ENCODE measurements at regions not wholly inside any gene's neighbourhood (a gene's known extent, or its start where the extent isn't known, plus 50 kb on each side); places are given as distances from the start of the nearest gene placed in this dataset.

GRCh38 chr13:47858042-47859025, 142.7 kb downstream of the SUCLA2 start:
- no peaks in the 10 kb centered on the region for H3K36me3 ChIP-seq (ENCODE audit: control insufficient read depth in 2 of 2, insufficient read depth in 2 of 2, low read length in 1 of 2)
- no peaks in the 10 kb centered on the region for H3K9me3 ChIP-seq (ENCODE audit: control insufficient read depth in 2 of 2, insufficient read depth in 1 of 2, low read depth in 1 of 2, low read length in 1 of 2)
- H3K4me1 ChIP-seq (ENCODE audit: control insufficient read depth in 2 of 2, insufficient read depth in 2 of 2, low read length in 1 of 2), result no peaks in the 10 kb centered on the region
- no peaks in the 10 kb centered on the region for H3K27me3 ChIP-seq (ENCODE audit: control insufficient read depth in 1 of 2, insufficient read depth in 2 of 2, low read length in 2 of 2)
- H3K27ac ChIP-seq (ENCODE audit: low read depth in 2 of 2, low read length in 1 of 2), result no peak overlapping the region
- no peak overlapping the region for H3K4me3 ChIP-seq (ENCODE audit: low read depth in 1 of 2, low read length in 2 of 2)
- WGBS, 2 donors, result 76 to 78% methylated on average over 9 of the region's 9 CpGs

- no peak overlapping the region for H3K4me3 ChIP-seq (ENCODE audit: low read depth in 1 of 2, low read length in 2 of 2)
- H3K36me3 ChIP-seq (ENCODE audit: control insufficient read depth in 2 of 2, insufficient read depth in 2 of 2, low read length in 1 of 2), result no peaks in the 10 kb centered on the region
- no peak overlapping the region for H3K27ac ChIP-seq (ENCODE audit: low read depth in 2 of 2, low read length in 1 of 2)
- H3K27me3 ChIP-seq (ENCODE audit: control insufficient read depth in 1 of 2, insufficient read depth in 2 of 2, low read length in 2 of 2), result peaks cover 0 to 2% of the 10 kb centered on the region in 2 donors
- no peaks in the 10 kb centered on the region for H3K9me3 ChIP-seq (ENCODE audit: control insufficient read depth in 2 of 2, insufficient read depth in 1 of 2, low read depth in 1 of 2, low read length in 1 of 2)
- WGBS, 2 donors, result 78 to 94% methylated on average over 1 of the region's 1 CpG
- no peaks in the 10 kb centered on the region for H3K4me1 ChIP-seq (ENCODE audit: control insufficient read depth in 2 of 2, insufficient read depth in 2 of 2, low read length in 1 of 2)
Measured at GRCh38 chr13:47853236-47853635, 147.8 kb downstream of the SUCLA2 start.

- no peaks in the 10 kb centered on the region for H3K4me1 ChIP-seq (ENCODE audit: control insufficient read depth in 2 of 2, insufficient read depth in 2 of 2, low read length in 1 of 2)
- WGBS, 2 donors, result 74 to 77% methylated on average over 4 of the region's 4 CpGs
- H3K27ac ChIP-seq (ENCODE audit: low read depth in 2 of 2, low read length in 1 of 2), result no peak overlapping the region
- no peaks in the 10 kb centered on the region for H3K9me3 ChIP-seq (ENCODE audit: control insufficient read depth in 2 of 2, insufficient read depth in 1 of 2, low read depth in 1 of 2, low read length in 1 of 2)
- no peak overlapping the region for H3K4me3 ChIP-seq (ENCODE audit: low read depth in 1 of 2, low read length in 2 of 2)
- H3K36me3 ChIP-seq (ENCODE audit: control insufficient read depth in 2 of 2, insufficient read depth in 2 of 2, low read length in 1 of 2), result no peaks in the 10 kb centered on the region
- H3K27me3 ChIP-seq (ENCODE audit: control insufficient read depth in 1 of 2, insufficient read depth in 2 of 2, low read length in 2 of 2), result peaks cover 0 to 2% of the 10 kb centered on the region in 2 donors
Measured at GRCh38 chr13:47846886-47847285, 154.2 kb downstream of the SUCLA2 start.

- WGBS, 2 donors, result 91 to 96% methylated on average over 1 of the region's 1 CpG
- H3K27ac ChIP-seq (ENCODE audit: low read depth in 2 of 2, low read length in 1 of 2), result no peak overlapping the region
Measured at GRCh38 chr13:47845981-47846380, 155.1 kb downstream of the SUCLA2 start.

GRCh38 chr13:47843005-47843404, 158.1 kb downstream of the SUCLA2 start:
- Histone ChIP-seq H3K9me3 (ENCODE audit: control insufficient read depth in 2 of 2, insufficient read depth in 1 of 2, low read depth in 1 of 2, low read length in 1 of 2) (no peaks in the 10 kb centered on the region), H3K27ac (ENCODE audit: low read depth in 2 of 2, low read length in 1 of 2) (no peak overlapping the region), H3K4me3 (ENCODE audit: low read depth in 1 of 2, low read length in 2 of 2) (no peak overlapping the region), H3K36me3 (ENCODE audit: control insufficient read depth in 2 of 2, insufficient read depth in 2 of 2, low read length in 1 of 2) (no peaks in the 10 kb centered on the region), H3K4me1 (ENCODE audit: control insufficient read depth in 2 of 2, insufficient read depth in 2 of 2, low read length in 1 of 2) (no peaks in the 10 kb centered on the region), H3K27me3 (ENCODE audit: control insufficient read depth in 1 of 2, insufficient read depth in 2 of 2, low read length in 2 of 2) (no peaks in the 10 kb centered on the region)
- WGBS, 2 donors, result 78 to 81% methylated on average over 4 of the region's 4 CpGs

More at GRCh38 chr13:47845981-47846380, 155.1 kb downstream of the SUCLA2 start:
- H3K4me3 ChIP-seq (ENCODE audit: low read depth in 1 of 2, low read length in 2 of 2), result no peak overlapping the region
- no peaks in the 10 kb centered on the region for H3K36me3 ChIP-seq (ENCODE audit: control insufficient read depth in 2 of 2, insufficient read depth in 2 of 2, low read length in 1 of 2)
- H3K27me3 ChIP-seq (ENCODE audit: control insufficient read depth in 1 of 2, insufficient read depth in 2 of 2, low read length in 2 of 2), result peaks cover 0 to 2% of the 10 kb centered on the region in 2 donors
- H3K9me3 ChIP-seq (ENCODE audit: control insufficient read depth in 2 of 2, insufficient read depth in 1 of 2, low read depth in 1 of 2, low read length in 1 of 2), result no peaks in the 10 kb centered on the region
- H3K4me1 ChIP-seq (ENCODE audit: control insufficient read depth in 2 of 2, insufficient read depth in 2 of 2, low read length in 1 of 2), result no peaks in the 10 kb centered on the region

GRCh38 chr13:47841151-47841550, 159.9 kb downstream of the SUCLA2 start:
- Histone ChIP-seq H3K36me3 (ENCODE audit: control insufficient read depth in 2 of 2, insufficient read depth in 2 of 2, low read length in 1 of 2) (no peaks in the 10 kb centered on the region), H3K4me3 (ENCODE audit: low read depth in 1 of 2, low read length in 2 of 2) (no peak overlapping the region), H3K27ac (ENCODE audit: low read depth in 2 of 2, low read length in 1 of 2) (no peak overlapping the region), H3K9me3 (ENCODE audit: control insufficient read depth in 2 of 2, insufficient read depth in 1 of 2, low read depth in 1 of 2, low read length in 1 of 2) (no peaks in the 10 kb centered on the region), H3K27me3 (ENCODE audit: control insufficient read depth in 1 of 2, insufficient read depth in 2 of 2, low read length in 2 of 2) (no peaks in the 10 kb centered on the region), H3K4me1 (ENCODE audit: control insufficient read depth in 2 of 2, insufficient read depth in 2 of 2, low read length in 1 of 2) (no peaks in the 10 kb centered on the region)
- 81 to 86% methylated on average over 4 of the region's 4 CpGs for WGBS, 2 donors

GRCh38 chr13:47837906-47838305, 163.2 kb downstream of the SUCLA2 start:
- H3K4me3 ChIP-seq (ENCODE audit: low read depth in 1 of 2, low read length in 2 of 2), result no peak overlapping the region
- no peaks in the 10 kb centered on the region for H3K36me3 ChIP-seq (ENCODE audit: control insufficient read depth in 2 of 2, insufficient read depth in 2 of 2, low read length in 1 of 2)
- H3K27me3 ChIP-seq (ENCODE audit: control insufficient read depth in 1 of 2, insufficient read depth in 2 of 2, low read length in 2 of 2), result no peaks in the 10 kb centered on the region
- no peaks in the 10 kb centered on the region for H3K4me1 ChIP-seq (ENCODE audit: control insufficient read depth in 2 of 2, insufficient read depth in 2 of 2, low read length in 1 of 2)
- 86 to 93% methylated on average over 4 of the region's 4 CpGs for WGBS, 2 donors
- H3K9me3 ChIP-seq (ENCODE audit: control insufficient read depth in 2 of 2, insufficient read depth in 1 of 2, low read depth in 1 of 2, low read length in 1 of 2), result no peaks in the 10 kb centered on the region
- no peak overlapping the region for H3K27ac ChIP-seq (ENCODE audit: low read depth in 2 of 2, low read length in 1 of 2)

- WGBS, 2 donors, result 85 to 86% methylated on average over 5 of the region's 5 CpGs
- H3K27ac ChIP-seq (ENCODE audit: low read depth in 2 of 2, low read length in 1 of 2), result no peak overlapping the region
- no peaks in the 10 kb centered on the region for H3K4me1 ChIP-seq (ENCODE audit: control insufficient read depth in 2 of 2, insufficient read depth in 2 of 2, low read length in 1 of 2)
- H3K4me3 ChIP-seq (ENCODE audit: low read depth in 1 of 2, low read length in 2 of 2), result no peak overlapping the region
- no peaks in the 10 kb centered on the region for H3K36me3 ChIP-seq (ENCODE audit: control insufficient read depth in 2 of 2, insufficient read depth in 2 of 2, low read length in 1 of 2)
- H3K9me3 ChIP-seq (ENCODE audit: control insufficient read depth in 2 of 2, insufficient read depth in 1 of 2, low read depth in 1 of 2, low read length in 1 of 2), result no peaks in the 10 kb centered on the region
- no peaks in the 10 kb centered on the region for H3K27me3 ChIP-seq (ENCODE audit: control insufficient read depth in 1 of 2, insufficient read depth in 2 of 2, low read length in 2 of 2)
Measured at GRCh38 chr13:47837104-47837880, 163.8 kb downstream of the SUCLA2 start.

- Histone ChIP-seq H3K27ac (ENCODE audit: low read depth in 2 of 2, low read length in 1 of 2) (no peak overlapping the region), H3K4me3 (ENCODE audit: low read depth in 1 of 2, low read length in 2 of 2) (no peak overlapping the region), H3K27me3 (ENCODE audit: control insufficient read depth in 1 of 2, insufficient read depth in 2 of 2, low read length in 2 of 2) (no peaks in the 10 kb centered on the region), H3K4me1 (ENCODE audit: control insufficient read depth in 2 of 2, insufficient read depth in 2 of 2, low read length in 1 of 2) (no peaks in the 10 kb centered on the region), H3K36me3 (ENCODE audit: control insufficient read depth in 2 of 2, insufficient read depth in 2 of 2, low read length in 1 of 2) (no peaks in the 10 kb centered on the region), H3K9me3 (ENCODE audit: control insufficient read depth in 2 of 2, insufficient read depth in 1 of 2, low read depth in 1 of 2, low read length in 1 of 2) (no peaks in the 10 kb centered on the region)
- WGBS, 2 donors, result 84% methylated on average over 8 of the region's 8 CpGs
Measured at GRCh38 chr13:47835470-47836228, 165.4 kb downstream of the SUCLA2 start.
